ENCODE measurements at regions not wholly inside any gene's neighbourhood (a gene's known extent, or its start where the extent isn't known, plus 50 kb on each side); places are given as distances from the start of the nearest gene placed in this dataset.

- TF ChIP-seq ZNF366 (tag by site-specific recombination; conservative IDR thresholded peaks at IDR 0.05) (no peak), KLF17 (tag by site-specific recombination; IDR thresholded peaks at IDR 0.05) (no peak), ZNF664 (tag by site-specific recombination; IDR thresholded peaks at IDR 0.05) (no peak), ELK4 (IDR thresholded peaks at IDR 0.05; ENCODE audit: borderline replicate concordance, low read depth, low read length) (no peak), ZBTB10 (tag by site-specific recombination; IDR thresholded peaks at IDR 0.05) (no peak), ZNF394 (tag by site-specific recombination; IDR thresholded peaks at IDR 0.05; ENCODE audit: borderline replicate concordance) (no peak), ZFP3 (tag by site-specific recombination; IDR thresholded peaks at IDR 0.05; ENCODE audit: low read depth) (no peak), EGR2 (tag by site-specific recombination; IDR thresholded peaks at IDR 0.05; ENCODE audit: low read depth) (no peak), ZNF274 (IDR thresholded peaks at IDR 0.05; ENCODE audit: low read length) (no peak), ZNF274 (tag by site-specific recombination; IDR thresholded peaks at IDR 0.05; ENCODE audit: borderline replicate concordance) (no peak), OSR2 (tag by site-specific recombination; IDR thresholded peaks at IDR 0.05) (no peak), ZNF138 (tag by site-specific recombination; IDR thresholded peaks at IDR 0.05; ENCODE audit: borderline replicate concordance) (no peak), ZNF48 (tag by site-specific recombination; IDR thresholded peaks at IDR 0.05) (no peak), ZNF473 (tag by site-specific recombination; IDR thresholded peaks at IDR 0.05) (no peak), ZSCAN4 (tag by site-specific recombination; IDR thresholded peaks at IDR 0.05) (no peak)
- TF ChIP-seq, protein P1, sequence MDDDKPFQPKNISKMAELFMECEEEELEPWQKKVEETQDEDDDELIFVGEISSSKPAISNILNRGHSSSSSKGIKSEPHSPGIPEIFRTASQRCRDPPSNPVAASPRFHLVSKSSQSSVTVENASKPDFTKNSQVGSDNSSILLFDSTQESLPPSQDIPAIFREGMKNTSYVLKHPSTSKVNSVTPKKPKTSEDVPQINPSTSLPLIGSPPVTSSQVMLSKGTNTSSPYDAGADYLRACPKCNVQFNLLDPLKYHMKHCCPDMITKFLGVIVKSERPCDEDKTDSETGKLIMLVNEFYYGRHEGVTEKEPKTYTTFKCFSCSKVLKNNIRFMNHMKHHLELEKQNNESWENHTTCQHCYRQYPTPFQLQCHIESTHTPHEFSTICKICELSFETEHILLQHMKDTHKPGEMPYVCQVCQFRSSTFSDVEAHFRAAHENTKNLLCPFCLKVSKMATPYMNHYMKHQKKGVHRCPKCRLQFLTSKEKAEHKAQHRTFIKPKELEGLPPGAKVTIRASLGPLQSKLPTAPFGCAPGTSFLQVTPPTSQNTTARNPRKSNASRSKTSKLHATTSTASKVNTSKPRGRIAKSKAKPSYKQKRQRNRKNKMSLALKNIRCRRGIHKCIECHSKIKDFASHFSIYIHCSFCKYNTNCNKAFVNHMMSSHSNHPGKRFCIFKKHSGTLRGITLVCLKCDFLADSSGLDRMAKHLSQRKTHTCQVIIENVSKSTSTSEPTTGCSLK (tag by site-specific recombination; IDR thresholded peaks at IDR 0.05), result no peak
- TF ChIP-seq, protein P2, sequence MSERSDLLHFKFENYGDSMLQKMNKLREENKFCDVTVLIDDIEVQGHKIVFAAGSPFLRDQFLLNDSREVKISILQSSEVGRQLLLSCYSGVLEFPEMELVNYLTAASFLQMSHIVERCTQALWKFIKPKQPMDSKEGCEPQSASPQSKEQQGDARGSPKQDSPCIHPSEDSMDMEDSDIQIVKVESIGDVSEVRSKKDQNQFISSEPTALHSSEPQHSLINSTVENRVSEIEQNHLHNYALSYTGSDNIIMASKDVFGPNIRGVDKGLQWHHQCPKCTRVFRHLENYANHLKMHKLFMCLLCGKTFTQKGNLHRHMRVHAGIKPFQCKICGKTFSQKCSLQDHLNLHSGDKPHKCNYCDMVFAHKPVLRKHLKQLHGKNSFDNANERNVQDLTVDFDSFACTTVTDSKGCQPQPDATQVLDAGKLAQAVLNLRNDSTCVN (tag by site-specific recombination; optimal IDR thresholded peaks at IDR 0.05), result no peak
- TF ChIP-seq, protein P3, sequence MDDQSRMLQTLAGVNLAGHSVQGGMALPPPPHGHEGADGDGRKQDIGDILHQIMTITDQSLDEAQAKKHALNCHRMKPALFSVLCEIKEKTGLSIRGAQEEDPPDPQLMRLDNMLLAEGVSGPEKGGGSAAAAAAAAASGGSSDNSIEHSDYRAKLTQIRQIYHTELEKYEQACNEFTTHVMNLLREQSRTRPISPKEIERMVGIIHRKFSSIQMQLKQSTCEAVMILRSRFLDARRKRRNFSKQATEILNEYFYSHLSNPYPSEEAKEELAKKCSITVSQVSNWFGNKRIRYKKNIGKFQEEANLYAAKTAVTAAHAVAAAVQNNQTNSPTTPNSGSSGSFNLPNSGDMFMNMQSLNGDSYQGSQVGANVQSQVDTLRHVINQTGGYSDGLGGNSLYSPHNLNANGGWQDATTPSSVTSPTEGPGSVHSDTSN (CRISPR knock-in tag; IDR thresholded peaks at IDR 0.05), result no peak
- CTCF ChIA-PET, result interaction anchor here (0.6 to 1.3 kb wide), 4 partner anchors 10 to 232 kb away, joined by 3 to 5 read pairs (median 4); no protein-coding TSS in a partner anchor
- no peak overlapping the region for H3K4me3 ChIP-seq (ENCODE audit: low read depth, low read length)
- H3K36me3 ChIP-seq (ENCODE audit: control insufficient read depth in 2 of 2, insufficient read depth in 1 of 2, low read length in 2 of 2), result no peaks in the 10 kb centered on the region
- no peaks in the 10 kb centered on the region for H3K4me1 ChIP-seq (ENCODE audit: control insufficient read depth, insufficient read depth, low read length)
- no peak overlapping the region for H3K27ac ChIP-seq (ENCODE audit: extremely low read depth, low read depth, low read length)
- POLR2A ChIA-PET, result no interaction called here
- H3K9me3 ChIP-seq (ENCODE audit: control insufficient read depth, insufficient read depth, low read depth, low read length), result peaks cover 12% of the 10 kb centered on the region
These were observed 119.5 kb downstream of the PJA1 start for GRCh38 chrX:69045616-69046345.

Measured in HEK293 (cell line).